Astrocyte (in vitro differentiated cells and primary cell): ENCODE measurements at regions not wholly inside any gene's neighbourhood (a gene's known extent, or its start where the extent isn't known, plus 50 kb on each side); places are given as distances from the start of the nearest gene placed in this dataset.

ENCODE experiments used
- DNase-seq: peaks from one replicate; pipeline ENCODE4 v3.0.0-alpha.2; 2010; ENCODE audit warnings: low read depth
- FAIRE-seq: peaks from 2 replicates; lab custom pipeline; 2011; peaks lifted over from hg19 to GRCh38; lab: Jason Lieb, UNC
- H2AFZ ChIP-seq: 2 replicates; pipeline ENCODE4 v1.6.0; 2012; ENCODE audit warnings: low read depth, low read length, inconsistent platforms
- H3K27ac ChIP-seq: 2 replicates; pipeline ENCODE4 v1.5.1; 2011; ENCODE audit warnings: low read depth, low read length, inconsistent platforms
- H3K27me3 ChIP-seq: 2 replicates; pipeline ENCODE4 v1.6.0; 2011; ENCODE audit warnings: low read length, inconsistent platforms; ENCODE audit not compliant: insufficient read depth
- H3K36me3 ChIP-seq: 2 replicates; pipeline ENCODE4 v1.5.1; 2011; ENCODE audit warnings: low read length, inconsistent platforms; ENCODE audit not compliant: insufficient read depth
- H3K4me1 ChIP-seq: 2 replicates; pipeline ENCODE4 v1.5.1; 2011; ENCODE audit warnings: low read length, inconsistent platforms; ENCODE audit not compliant: insufficient read depth
- H3K4me2 ChIP-seq: 2 replicates; pipeline ENCODE4 v1.6.0; 2012; ENCODE audit warnings: low read length, inconsistent platforms
- H3K4me3 ChIP-seq: 2 replicates; pipeline ENCODE4 v1.5.1; 2011; ENCODE audit warnings: low read depth, mild to moderate bottlenecking, low read length, inconsistent platforms; ENCODE audit not compliant: insufficient read depth
- H3K79me2 ChIP-seq: 2 replicates; pipeline ENCODE4 v1.6.0; 2012; ENCODE audit warnings: mild to moderate bottlenecking, low read length, inconsistent platforms; ENCODE audit not compliant: insufficient read depth
- H3K9ac ChIP-seq: 2 replicates; pipeline ENCODE4 v1.6.0; 2012; ENCODE audit warnings: mild to moderate bottlenecking, low read length, inconsistent platforms
- H3K9me3 ChIP-seq: 2 replicates; pipeline ENCODE4 v1.5.1; 2012; ENCODE audit warnings: low read depth, mild to moderate bottlenecking, low read length, inconsistent platforms; ENCODE audit not compliant: insufficient read depth
- H4K20me1 ChIP-seq: 2 replicates; pipeline ENCODE4 v1.6.0; 2012; ENCODE audit warnings: low read length, inconsistent platforms; ENCODE audit not compliant: insufficient read depth
- H3K27ac Mint-ChIP-seq: one replicate; pipeline ENCODE4 v1.8.0; 2021; ENCODE audit warnings: mild to moderate bottlenecking, mixed read lengths; ENCODE audit not compliant: unreplicated experiment
- H3K27me3 Mint-ChIP-seq: one replicate; pipeline ENCODE4 v1.8.0; 2021; ENCODE audit warnings: low read depth, mixed read lengths; ENCODE audit not compliant: unreplicated experiment
- H3K36me3 Mint-ChIP-seq: one replicate; pipeline ENCODE4 v1.8.0; 2021; ENCODE audit warnings: low read depth, mixed read lengths; ENCODE audit not compliant: unreplicated experiment
- H3K4me1 Mint-ChIP-seq: one replicate; pipeline ENCODE4 v1.8.0; 2021; ENCODE audit warnings: low read depth, mixed read lengths; ENCODE audit not compliant: unreplicated experiment
- H3K4me3 Mint-ChIP-seq: one replicate; pipeline ENCODE4 v1.8.0; 2021; ENCODE audit warnings: mild to moderate bottlenecking, moderate library complexity, mixed read lengths; ENCODE audit not compliant: unreplicated experiment
- H3K9me3 Mint-ChIP-seq: one replicate; pipeline ENCODE4 v1.8.0; 2021; ENCODE audit warnings: mild to moderate bottlenecking, mixed read lengths; ENCODE audit not compliant: unreplicated experiment
- CTCF ChIP-seq: IDR thresholded peaks from 2 replicates; pipeline ENCODE4 v1.5.1; 2011; ENCODE audit warnings: low read depth, mild to moderate bottlenecking, inconsistent platforms, low read length, moderate library complexity; ENCODE audit not compliant: insufficient read depth
- EZH2 ChIP-seq: IDR thresholded peaks from 2 replicates; pipeline ENCODE4 v1.6.1; 2012; ENCODE audit warnings: mild to moderate bottlenecking, low read length, inconsistent platforms; ENCODE audit not compliant: insufficient read depth

GRCh38 chr5:148909766-148910165, 83.4 kb downstream of the ADRB2 start:
- Mint-ChIP-seq H3K27me3 (peaks cover 8% of the 10 kb centered on the region), H3K4me3 (no peak overlapping the region), H3K36me3 (no peaks in the 10 kb centered on the region), H3K4me1 (peaks cover 29% of the 10 kb centered on the region), H3K9me3 (no peaks in the 10 kb centered on the region), H3K27ac (no peak overlapping the region)
- Histone ChIP-seq H3K9me3 (no peaks in the 10 kb centered on the region), H3K27ac (peak overlapping the region; percentile 47), H3K79me2 (no peaks in the 10 kb centered on the region), H3K27me3 (no peaks in the 10 kb centered on the region), H3K36me3 (no peaks in the 10 kb centered on the region), H3K4me1 (peaks cover 45% of the 10 kb centered on the region), H2AFZ (no peak overlapping the region), H4K20me1 (no peaks in the 10 kb centered on the region), H3K4me2 (no peak overlapping the region), H3K9ac (peak overlapping the region; percentile 12), H3K4me3 (no peak overlapping the region)
- TF ChIP-seq EZH2 (no peak), CTCF (no peak)
- DNase-seq = no peak
- no peak for FAIRE-seq

GRCh38 chr5:148910216-148910615, 83.8 kb downstream of the ADRB2 start:
- H3K9ac ChIP-seq = peak overlapping the region; percentile 12
- H3K4me3 ChIP-seq = no peak overlapping the region
- no peaks in the 10 kb centered on the region for H3K9me3 ChIP-seq
- no peaks in the 10 kb centered on the region for H3K9me3 Mint-ChIP-seq
- H3K36me3 Mint-ChIP-seq = no peaks in the 10 kb centered on the region
- H3K4me1 Mint-ChIP-seq = peaks cover 29% of the 10 kb centered on the region
- no peaks in the 10 kb centered on the region for H3K79me2 ChIP-seq
- TF ChIP-seq CTCF (no peak), EZH2 (no peak)
- peak overlapping the region; percentile 35 for H3K4me2 ChIP-seq
- no peaks in the 10 kb centered on the region for H3K27me3 ChIP-seq
- H3K4me3 Mint-ChIP-seq = no peak overlapping the region
- DNase-seq = no peak
- H4K20me1 ChIP-seq = no peaks in the 10 kb centered on the region
- H3K36me3 ChIP-seq = no peaks in the 10 kb centered on the region
- no peak overlapping the region for H3K27ac Mint-ChIP-seq
- peak overlapping the region; percentile 47 for H3K27ac ChIP-seq
- H3K27me3 Mint-ChIP-seq = peaks cover 8% of the 10 kb centered on the region
- peaks cover 50% of the 10 kb centered on the region for H3K4me1 ChIP-seq
- no peak for FAIRE-seq
- H2AFZ ChIP-seq = no peak overlapping the region

GRCh38 chr5:148910686-148911361, 84.4 kb downstream of the ADRB2 start:
- Histone ChIP-seq H4K20me1 (no peaks in the 10 kb centered on the region), H3K4me3 (no peak overlapping the region), H3K36me3 (no peaks in the 10 kb centered on the region), H3K27ac (peak overlapping the region; percentile 47), H3K4me1 (peaks cover 53% of the 10 kb centered on the region), H3K79me2 (no peaks in the 10 kb centered on the region), H3K9me3 (no peaks in the 10 kb centered on the region), H3K4me2 (peak overlapping the region; percentile 35), H2AFZ (no peak overlapping the region), H3K27me3 (no peaks in the 10 kb centered on the region), H3K9ac (peak overlapping the region; percentile 12)
- DNase-seq (peak; percentile 53), FAIRE-seq (no peak)
- Mint-ChIP-seq H3K27ac (peak overlapping the region; percentile 54), H3K27me3 (peaks cover 8% of the 10 kb centered on the region), H3K9me3 (no peaks in the 10 kb centered on the region), H3K4me3 (no peak overlapping the region), H3K36me3 (no peaks in the 10 kb centered on the region), H3K4me1 (peaks cover 29% of the 10 kb centered on the region)
- TF ChIP-seq EZH2 (no peak), CTCF (no peak)
